HEK293T (cell line): ENCODE measurements at regions not wholly inside any gene's neighbourhood (a gene's known extent, or its start where the extent isn't known, plus 50 kb on each side); places are given as distances from the start of the nearest gene placed in this dataset.

Experiments used
- ARNT ChIP-seq: fragments of 450-650 bp; IDR thresholded peaks from 2 replicates; pipeline ENCODE4 v1.6.1; 2017; ENCODE audit warnings: mild to moderate bottlenecking
- BHLHE40 ChIP-seq: fragments of 450-650 bp; IDR thresholded peaks from 2 replicates; pipeline ENCODE4 v1.6.1; 2016; ENCODE audit warnings: mild to moderate bottlenecking, moderate library complexity, borderline replicate concordance
- CTBP1 ChIP-seq: fragments of 450-650 bp; IDR thresholded peaks from 2 replicates; pipeline ENCODE4 v1.6.1; 2016; ENCODE audit warnings: borderline replicate concordance
- ELF4 ChIP-seq: fragments of 450-650 bp; IDR thresholded peaks from 2 replicates; pipeline ENCODE4 v1.6.1; 2017; ENCODE audit warnings: antibody characterized with exemption
- FOXA1 ChIP-seq: fragments of 450-650 bp; IDR thresholded peaks from 2 replicates; pipeline ENCODE4 v1.6.1; 2016; ENCODE audit warnings: mild to moderate bottlenecking
- FOXK2 ChIP-seq: fragments of 450-650 bp; IDR thresholded peaks from 2 replicates; pipeline ENCODE4 v1.6.1; 2016; ENCODE audit warnings: mild to moderate bottlenecking
- FOXM1 ChIP-seq: fragments of 450-650 bp; IDR thresholded peaks from 2 replicates; pipeline ENCODE4 v1.6.1; 2017; ENCODE audit warnings: mild to moderate bottlenecking, borderline replicate concordance
- NFRKB ChIP-seq: fragments of 450-650 bp; IDR thresholded peaks from 2 replicates; pipeline ENCODE4 v1.6.1; 2016; ENCODE audit warnings: mild to moderate bottlenecking, moderate library complexity
- SP1 ChIP-seq: fragments of 450-650 bp; IDR thresholded peaks from 2 replicates; pipeline ENCODE4 v1.6.1; 2017
- SUZ12 ChIP-seq: fragments of 450-650 bp; IDR thresholded peaks from 2 replicates; pipeline ENCODE4 v1.6.1; 2016; ENCODE audit warnings: mild to moderate bottlenecking
- TARDBP ChIP-seq: fragments of 450-650 bp; IDR thresholded peaks from 2 replicates; pipeline ENCODE4 v1.6.1; 2016
- ZNF384 ChIP-seq: fragments of 450-650 bp; IDR thresholded peaks from 2 replicates; pipeline ENCODE4 v1.6.1; 2016

- TF ChIP-seq ZNF384 (no peak), SUZ12 (no peak), FOXM1 (no peak), BHLHE40 (no peak), CTBP1 (no peak), TARDBP (no peak), SP1 (no peak), ARNT (no peak), FOXK2 (no peak), NFRKB (no peak), FOXA1 (no peak), ELF4 (no peak)
Measured at GRCh38 chr9:89984214-89984613, 379.4 kb downstream of the GADD45G start.
